NOMO-1 treated with DMSO at 0.1 percent for 48 hours (cell line): ENCODE measurements at regions not wholly inside any gene's neighbourhood (a gene's known extent, or its start where the extent isn't known, plus 50 kb on each side); places are given as distances from the start of the nearest gene placed in this dataset.
"Not testable (repeated sequence)": the region's sequence is repeated elsewhere in the genome, so short reads cannot be mapped to it uniquely, and the experiment has no call there.

Experiments used
- DNase-seq: peaks from one replicate; lab custom pipeline; 2025; ENCODE audit not compliant: unreplicated experiment; lab: John Stamatoyannopoulos, UW

- no peak for DNase-seq
These were observed 442.6 kb upstream of the PTCHD4 start for GRCh38 chr6:48553467-48554189.

DNA sequence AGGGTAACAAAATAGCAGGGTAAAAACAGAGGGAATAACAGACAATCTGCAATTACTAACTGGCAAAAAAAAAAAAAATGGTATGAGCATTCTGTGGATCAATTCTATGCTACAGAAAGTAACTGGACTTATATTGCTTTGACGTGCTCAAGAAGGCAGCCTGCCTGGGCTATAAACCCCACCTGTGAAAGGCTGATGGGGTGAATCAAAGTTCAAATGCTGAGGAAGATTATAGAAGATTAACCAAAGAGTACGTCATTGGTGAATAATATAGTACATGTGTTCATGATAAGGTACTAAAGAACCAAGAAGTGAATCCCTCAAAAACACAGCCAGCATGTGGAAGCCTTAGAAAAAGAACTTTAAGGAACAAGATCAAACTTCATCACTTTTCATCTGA is 441.9 kb upstream of the PTCHD4 start:
- DNase-seq: no peak

GRCh38 chr6:48550603-48551002 is 439.6 kb upstream of the PTCHD4 start:
- no peak for DNase-seq

DNA sequence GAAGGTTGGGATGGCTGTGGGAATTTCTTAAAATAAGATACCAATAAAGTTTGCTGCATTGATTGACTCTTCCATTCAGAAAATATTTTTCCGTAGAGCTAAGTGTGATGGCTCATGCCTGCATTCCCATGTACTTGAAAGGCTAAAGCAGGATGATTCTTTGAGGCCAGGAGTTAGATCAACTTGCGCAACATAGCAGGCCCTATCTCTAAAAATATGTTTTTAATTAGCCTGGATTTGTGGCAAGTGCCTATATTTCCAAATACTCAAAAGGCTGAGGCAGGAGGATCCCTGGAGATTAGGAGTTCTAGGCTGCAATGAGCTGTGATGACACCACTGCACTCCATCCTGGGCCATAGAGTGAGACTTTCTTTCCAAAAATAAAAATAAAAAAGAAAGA is 431.2 kb upstream of the PTCHD4 start:
- no peak for DNase-seq

GRCh38 chr6:48541649-48542048 is 430.7 kb upstream of the PTCHD4 start:
- no peak for DNase-seq

DNA sequence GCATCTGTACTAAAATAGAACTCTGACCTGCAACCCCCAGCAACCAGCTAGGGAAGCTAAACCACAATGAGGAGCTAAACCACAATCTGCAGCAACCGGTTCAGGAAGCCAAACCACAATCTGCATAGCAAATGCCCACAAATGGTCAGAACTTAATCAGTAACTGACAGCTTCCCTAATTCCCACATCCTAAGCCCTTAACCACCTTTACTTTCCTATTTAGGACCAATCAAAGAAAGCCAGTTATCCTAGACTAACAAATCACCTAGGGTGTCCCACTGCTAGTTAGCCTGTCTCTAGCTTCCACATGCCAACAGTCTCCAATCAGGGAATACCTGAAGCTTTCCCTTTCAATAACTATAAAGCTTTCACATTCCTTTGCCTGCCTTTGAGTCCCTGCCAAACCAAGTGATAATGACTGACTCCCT is 424.6 kb upstream of the PTCHD4 start:
- DNase-seq: peak; percentile 24

GRCh38 chr6:48530978-48531377 is 420.0 kb upstream of the PTCHD4 start:
- DNase-seq: not testable (repeated sequence)

DNA sequence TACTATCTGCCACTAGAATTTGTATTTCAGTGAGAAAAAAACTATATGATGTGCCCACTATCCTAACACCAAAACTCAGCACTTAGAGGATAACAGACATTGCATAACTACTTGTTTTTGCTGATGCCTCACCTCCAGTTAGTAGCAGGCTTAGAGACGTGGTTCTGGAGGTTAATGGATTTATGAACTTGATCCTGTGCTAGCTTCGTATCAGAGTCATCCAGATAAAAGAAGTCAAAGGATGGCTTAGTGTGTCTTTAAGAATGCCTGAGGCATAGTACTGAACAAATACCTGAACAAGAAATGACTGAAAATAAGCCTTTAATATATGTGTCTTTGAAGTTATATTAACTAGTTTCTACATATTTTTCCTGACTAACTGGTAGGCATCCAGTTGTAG is 414.9 kb upstream of the PTCHD4 start:
- no peak for DNase-seq

GRCh38 chr6:48520951-48521350 is 410.0 kb upstream of the PTCHD4 start:
- no peak for DNase-seq

GRCh38 chr6:48512390-48512789 is 401.4 kb upstream of the PTCHD4 start:
- DNase-seq: no peak

DNA sequence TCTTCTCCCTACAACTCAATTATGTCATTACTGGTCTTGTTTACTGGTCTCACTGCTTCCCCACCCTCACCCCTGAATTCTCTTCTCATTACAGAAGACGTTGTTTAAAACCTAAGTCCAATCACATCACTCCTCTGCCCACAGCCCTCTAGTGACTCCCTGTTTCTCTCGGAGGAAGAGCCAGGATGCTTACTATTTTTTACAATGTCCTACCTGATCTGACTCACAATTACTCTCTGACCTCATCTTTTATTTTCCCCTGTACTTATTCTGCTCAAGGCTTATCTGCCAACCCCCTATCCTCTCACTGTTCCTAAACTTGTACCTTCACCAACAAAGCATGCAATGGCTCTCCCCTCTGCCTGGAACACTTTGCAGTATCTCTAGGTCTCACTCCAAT is 400.4 kb upstream of the PTCHD4 start:
- no peak for DNase-seq

GRCh38 chr6:48505621-48506020 is 394.6 kb upstream of the PTCHD4 start:
- DNase-seq: no peak

- DNase-seq: not testable (repeated sequence)
These were observed 382.4 kb upstream of the PTCHD4 start for GRCh38 chr6:48493432-48493831.

GRCh38 chr6:48490658-48491057 is 379.7 kb upstream of the PTCHD4 start:
- no peak for DNase-seq

- DNase-seq: no peak
These were observed 375.9 kb upstream of the PTCHD4 start for GRCh38 chr6:48486876-48487275.

GRCh38 chr6:48486373-48486772 is 375.4 kb upstream of the PTCHD4 start:
- DNase-seq: no peak

DNA sequence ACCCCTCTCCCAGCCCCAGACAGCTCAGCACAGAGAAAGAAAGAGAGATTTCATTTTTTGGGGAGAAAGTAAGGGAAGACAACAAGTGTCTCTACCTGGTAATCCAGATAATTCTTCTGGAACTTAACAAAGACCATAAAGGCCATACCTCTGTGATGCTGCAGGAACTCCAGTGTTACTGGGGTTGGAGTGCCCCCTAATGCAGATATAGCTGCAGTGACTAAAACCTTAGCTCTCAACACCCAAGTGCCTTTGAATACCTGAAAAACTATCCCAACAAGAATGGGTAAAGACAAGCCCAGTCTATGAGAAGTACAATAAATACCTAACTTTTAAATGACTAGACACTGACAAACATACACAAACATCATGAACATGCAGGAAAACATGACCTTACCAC is 365.3 kb upstream of the PTCHD4 start:
- DNase-seq: no peak

GRCh38 chr6:48475275-48475674 is 364.3 kb upstream of the PTCHD4 start:
- no peak for DNase-seq

- no peak for DNase-seq
These were observed 363.8 kb upstream of the PTCHD4 start for GRCh38 chr6:48474830-48475229.

DNA sequence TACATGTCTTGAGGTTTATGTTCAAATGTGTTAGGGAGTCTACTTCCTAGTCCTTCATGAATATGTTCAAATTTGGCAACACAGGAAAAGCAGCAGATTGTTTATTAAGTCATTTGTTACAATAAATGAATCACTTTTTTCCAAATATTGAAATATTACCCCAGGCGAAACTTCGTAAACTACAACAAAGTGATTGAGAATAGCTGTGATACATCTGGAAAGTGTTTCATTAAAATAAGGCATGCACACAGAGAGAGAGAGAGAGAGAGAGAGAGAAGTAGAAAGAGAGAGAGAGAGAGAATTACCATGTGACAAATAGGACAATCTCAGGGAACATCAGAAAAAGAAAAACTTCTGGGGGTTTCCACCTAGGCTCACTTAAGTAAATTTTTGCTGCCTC is 363.1 kb upstream of the PTCHD4 start:
- no peak for DNase-seq

DNA sequence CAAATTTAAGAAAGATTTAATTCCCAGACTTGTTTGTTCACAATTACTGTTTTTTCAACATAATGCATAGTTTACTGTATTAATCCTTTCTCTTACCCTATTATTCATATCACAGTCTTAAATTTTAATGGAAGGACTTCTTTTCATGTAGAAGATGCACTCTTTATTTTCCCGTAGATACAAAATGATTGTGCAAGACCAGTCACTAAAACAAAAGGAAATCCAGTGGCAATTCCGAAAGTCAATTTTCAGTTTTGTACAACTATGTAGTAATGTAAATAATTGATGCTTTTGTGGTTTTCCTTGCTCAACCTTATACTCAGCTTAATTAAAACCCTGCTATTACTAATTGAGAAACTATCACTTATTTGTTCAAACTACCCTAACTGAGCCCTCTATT is 361.5 kb upstream of the PTCHD4 start:
- DNase-seq: no peak

DNA sequence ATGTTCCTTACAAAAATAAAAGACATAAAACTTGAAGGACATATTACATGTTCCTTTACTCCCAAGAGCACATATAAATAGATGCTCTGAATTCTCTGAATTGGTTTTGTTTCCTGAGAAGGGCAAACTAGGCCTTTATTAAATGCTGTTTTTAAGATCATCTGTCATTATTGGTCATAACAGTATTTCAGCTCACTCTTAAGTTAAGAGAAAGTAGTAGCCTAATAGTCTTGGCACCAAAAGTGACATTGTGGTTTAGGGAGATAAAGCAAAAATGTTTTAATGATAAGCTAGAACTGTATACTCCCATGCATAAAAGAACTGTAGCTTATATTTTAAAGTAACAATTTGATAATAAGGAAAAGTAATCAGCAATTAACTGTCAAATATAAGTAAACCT is 361.1 kb upstream of the PTCHD4 start:
- DNase-seq: no peak

GRCh38 chr6:48471326-48471725 is 360.3 kb upstream of the PTCHD4 start:
- DNase-seq: no peak
